HUES64 (cell line): ENCODE measurements at regions not wholly inside any gene's neighbourhood (a gene's known extent, or its start where the extent isn't known, plus 50 kb on each side); places are given as distances from the start of the nearest gene placed in this dataset.

ENCODE experiments used
- H3K27ac ChIP-seq: 2 replicates; pipeline ENCODE4 v1.7.0; 2013; ENCODE audit warnings: low read depth, low read length, inconsistent platforms
- H3K27me3 ChIP-seq: 2 replicates; pipeline ENCODE4 v1.6.1; 2013; ENCODE audit warnings: mild to moderate bottlenecking, low read length; ENCODE audit not compliant: insufficient read depth
- H3K36me3 ChIP-seq: 2 replicates; pipeline ENCODE4 v1.6.1; 2013; ENCODE audit warnings: mild to moderate bottlenecking, low read length; ENCODE audit not compliant: insufficient read depth
- H3K4me1 ChIP-seq: 2 replicates; pipeline ENCODE4 v1.6.1; 2013; ENCODE audit warnings: mild to moderate bottlenecking, low read length, moderate library complexity; ENCODE audit not compliant: insufficient read depth
- H3K4me3 ChIP-seq: 2 replicates; pipeline ENCODE4 v1.5.1; 2013; ENCODE audit warnings: mild to moderate bottlenecking, low read length, moderate library complexity
- H3K9ac ChIP-seq: 2 replicates; pipeline ENCODE4 v1.6.1; 2013; ENCODE audit warnings: mild to moderate bottlenecking, low read depth, low read length
- H3K9me3 ChIP-seq: 2 replicates; pipeline ENCODE4 v1.6.1; 2013; ENCODE audit warnings: low read depth, low read length; ENCODE audit not compliant: insufficient read depth
- WGBS: fragments of 150-250, 120-280 bp; methylation state at CpG from one replicate; pipeline ENCODE4 v1.1.7; 2013; ENCODE audit warnings: missing lambda C conversion rate; 5-methylcytosine and 5-hydroxymethylcytosine counted together

DNA sequence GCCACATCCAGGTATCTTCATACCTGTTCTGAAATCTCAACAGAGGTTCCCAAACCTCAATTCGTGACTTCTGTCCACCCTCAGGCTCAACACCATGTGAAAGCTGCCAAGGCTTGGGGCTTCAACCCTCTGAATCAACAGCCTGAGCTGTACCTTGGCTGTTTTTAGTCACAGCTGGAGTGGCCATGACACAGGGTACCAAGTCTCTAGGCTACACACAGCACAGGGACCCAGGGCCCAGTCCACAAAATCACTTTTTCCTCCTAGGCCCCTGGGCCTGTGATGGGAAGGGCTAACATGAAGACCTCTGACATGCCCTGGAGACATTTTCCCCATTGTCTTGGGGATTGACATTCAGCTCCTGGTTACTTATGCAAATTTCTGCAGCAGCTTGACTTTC is 464.9 kb downstream of the ELAVL2 start:
- Histone ChIP-seq H3K9me3 (peaks cover 7% of the 10 kb centered on the region; the same call in 1 of the 2 replicates), H3K4me1 (no peaks in the 10 kb centered on the region), H3K9ac (no peak overlapping the region), H3K27ac (no peak overlapping the region), H3K4me3 (no peak overlapping the region), H3K27me3 (no peaks in the 10 kb centered on the region), H3K36me3 (no peaks in the 10 kb centered on the region)
- WGBS: 94% methylated on average over 1 of the region's 1 CpG

DNA sequence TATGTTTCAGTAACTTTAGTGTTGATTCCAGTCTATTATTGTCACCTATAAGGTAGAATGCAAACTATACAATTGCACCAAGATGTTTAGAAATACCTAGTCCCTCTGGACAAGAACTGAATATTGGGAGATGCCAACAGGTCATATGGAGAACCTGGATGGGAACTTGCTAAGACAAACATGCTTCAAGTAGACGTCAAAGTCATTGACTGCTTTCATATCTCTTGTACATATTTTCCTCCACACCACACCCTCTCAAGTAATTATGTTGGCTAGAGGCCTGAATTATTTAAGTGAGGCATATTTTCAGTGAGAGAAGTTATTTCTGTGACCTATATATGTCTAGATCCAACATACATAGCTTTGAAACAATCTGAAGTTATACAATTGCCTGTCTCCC is 453.3 kb downstream of the ELAVL2 start:
- H3K4me1 ChIP-seq: no peaks in the 10 kb centered on the region
- no peak overlapping the region for H3K9ac ChIP-seq
- H3K4me3 ChIP-seq: no peak overlapping the region
- no CpG with 5 or more reads among the region's 1 CpG for WGBS
- no peak overlapping the region for H3K27ac ChIP-seq
- H3K9me3 ChIP-seq: no peaks in the 10 kb centered on the region
- no peaks in the 10 kb centered on the region for H3K36me3 ChIP-seq
- no peaks in the 10 kb centered on the region for H3K27me3 ChIP-seq

DNA sequence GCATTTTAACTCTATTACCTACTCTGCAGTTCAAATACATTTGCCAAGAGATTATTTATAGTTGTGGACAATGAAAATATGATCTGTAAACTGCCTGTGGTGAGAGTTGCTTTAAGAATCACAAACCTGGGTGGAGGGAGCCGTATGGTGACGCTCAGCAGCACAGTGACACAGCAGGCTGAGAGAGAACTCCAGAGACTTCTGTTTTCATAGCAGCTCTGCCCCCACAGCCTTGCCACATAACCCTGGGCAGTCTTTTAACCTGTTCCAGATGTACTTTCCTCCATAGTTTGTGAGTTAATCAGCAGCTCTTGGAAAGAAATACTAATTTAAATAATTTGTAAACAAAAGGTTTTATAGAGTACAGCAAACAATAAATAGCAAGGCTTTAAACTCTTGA is 450.5 kb downstream of the ELAVL2 start:
- Histone ChIP-seq H3K36me3 (no peaks in the 10 kb centered on the region), H3K4me1 (no peaks in the 10 kb centered on the region), H3K27ac (no peak overlapping the region), H3K9ac (no peak overlapping the region), H3K27me3 (no peaks in the 10 kb centered on the region), H3K9me3 (no peaks in the 10 kb centered on the region), H3K4me3 (no peak overlapping the region)
- no CpG with 5 or more reads among the region's 2 CpGs for WGBS

- H3K9ac ChIP-seq: no peak overlapping the region
- H3K9me3 ChIP-seq: no peaks in the 10 kb centered on the region
- 94% methylated on average over 4 of the region's 4 CpGs for WGBS
- no peak overlapping the region for H3K27ac ChIP-seq
- H3K4me3 ChIP-seq: no peak overlapping the region
- H3K27me3 ChIP-seq: no peaks in the 10 kb centered on the region
- H3K4me1 ChIP-seq: no peaks in the 10 kb centered on the region
- H3K36me3 ChIP-seq: no peaks in the 10 kb centered on the region
Measured at GRCh38 chr9:23379842-23380241, 446.2 kb downstream of the ELAVL2 start.

GRCh38 chr9:23380821-23381220 is 445.2 kb downstream of the ELAVL2 start:
- Histone ChIP-seq H3K4me3 (no peak overlapping the region), H3K9ac (no peak overlapping the region), H3K4me1 (no peaks in the 10 kb centered on the region), H3K27me3 (no peaks in the 10 kb centered on the region), H3K27ac (no peak overlapping the region), H3K36me3 (no peaks in the 10 kb centered on the region), H3K9me3 (no peaks in the 10 kb centered on the region)

DNA sequence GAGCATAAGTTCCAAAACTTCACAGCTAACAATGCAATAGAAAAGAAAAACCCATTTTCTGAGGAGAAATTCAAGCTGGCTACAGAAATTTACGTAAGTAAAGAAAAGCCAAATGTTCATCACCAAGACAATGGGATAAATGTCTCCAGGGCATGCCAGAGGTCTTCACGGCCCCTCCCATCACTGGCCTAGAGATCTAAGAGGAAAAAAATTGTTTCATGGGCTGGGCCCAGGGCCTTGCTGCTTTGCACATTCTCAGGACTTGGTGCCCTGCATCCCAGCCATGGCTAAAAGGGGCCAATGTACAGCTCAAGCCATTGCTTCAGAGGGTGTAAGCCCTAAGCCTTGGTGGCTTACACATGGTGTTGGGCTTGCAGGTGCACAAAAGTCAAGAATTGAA is 443.6 kb downstream of the ELAVL2 start:
- Histone ChIP-seq H3K27ac (no peak overlapping the region), H3K9me3 (no peaks in the 10 kb centered on the region), H3K36me3 (no peaks in the 10 kb centered on the region), H3K4me1 (no peaks in the 10 kb centered on the region), H3K27me3 (no peaks in the 10 kb centered on the region), H3K9ac (no peak overlapping the region), H3K4me3 (no peak overlapping the region)
- 79% methylated on average over 2 of the region's 2 CpGs for WGBS

- Histone ChIP-seq H3K27me3 (no peaks in the 10 kb centered on the region), H3K27ac (no peak overlapping the region), H3K9ac (no peak overlapping the region), H3K9me3 (0 out of 2 replicates have a peak, but pooled peaks cover 2% of the 10 kb centered on the region), H3K4me3 (no peak overlapping the region), H3K4me1 (no peaks in the 10 kb centered on the region), H3K36me3 (no peaks in the 10 kb centered on the region)
- 97% methylated on average over 4 of the region's 4 CpGs for WGBS
Measured at GRCh38 chr9:23394189-23394588, 431.9 kb downstream of the ELAVL2 start.

DNA sequence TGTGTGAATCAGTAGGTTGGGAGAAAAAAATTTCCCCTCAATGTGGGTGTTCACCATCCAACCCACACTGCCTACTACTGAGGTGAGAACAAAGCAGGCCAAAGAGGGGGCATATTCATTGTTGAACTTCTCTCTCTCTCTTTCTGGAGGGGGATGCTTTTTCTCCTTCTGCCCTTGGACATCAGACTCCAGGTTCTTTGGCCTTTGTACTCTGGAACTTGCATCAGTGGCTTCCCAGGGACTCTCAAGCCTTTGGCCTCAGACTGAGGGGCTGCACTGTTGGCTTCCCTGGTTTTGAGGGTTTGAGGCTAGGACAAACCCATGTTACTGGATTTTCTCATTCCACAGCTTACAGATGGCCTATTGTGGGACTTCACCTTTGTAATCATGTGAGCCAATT is 417.2 kb downstream of the ELAVL2 start:
- Histone ChIP-seq H3K9ac (no peak overlapping the region), H3K4me1 (no peaks in the 10 kb centered on the region), H3K27me3 (no peaks in the 10 kb centered on the region), H3K9me3 (no peaks in the 10 kb centered on the region), H3K27ac (no peak overlapping the region), H3K4me3 (no peak overlapping the region), H3K36me3 (no peaks in the 10 kb centered on the region)

GRCh38 chr9:23412046-23412445 is 414.0 kb downstream of the ELAVL2 start:
- no peak overlapping the region for H3K4me3 ChIP-seq
- H3K9me3 ChIP-seq: no peaks in the 10 kb centered on the region
- no peaks in the 10 kb centered on the region for H3K36me3 ChIP-seq
- no peak overlapping the region for H3K27ac ChIP-seq
- H3K27me3 ChIP-seq: no peaks in the 10 kb centered on the region
- H3K9ac ChIP-seq: no peak overlapping the region
- 98% methylated on average over 2 of the region's 3 CpGs for WGBS
- no peaks in the 10 kb centered on the region for H3K4me1 ChIP-seq

GRCh38 chr9:23412458-23412857 is 413.6 kb downstream of the ELAVL2 start:
- Histone ChIP-seq H3K4me1 (no peaks in the 10 kb centered on the region), H3K27ac (no peak overlapping the region), H3K36me3 (no peaks in the 10 kb centered on the region), H3K9ac (no peak overlapping the region), H3K4me3 (no peak overlapping the region), H3K9me3 (no peaks in the 10 kb centered on the region), H3K27me3 (no peaks in the 10 kb centered on the region)
- 92% methylated on average over 3 of the region's 3 CpGs for WGBS

DNA sequence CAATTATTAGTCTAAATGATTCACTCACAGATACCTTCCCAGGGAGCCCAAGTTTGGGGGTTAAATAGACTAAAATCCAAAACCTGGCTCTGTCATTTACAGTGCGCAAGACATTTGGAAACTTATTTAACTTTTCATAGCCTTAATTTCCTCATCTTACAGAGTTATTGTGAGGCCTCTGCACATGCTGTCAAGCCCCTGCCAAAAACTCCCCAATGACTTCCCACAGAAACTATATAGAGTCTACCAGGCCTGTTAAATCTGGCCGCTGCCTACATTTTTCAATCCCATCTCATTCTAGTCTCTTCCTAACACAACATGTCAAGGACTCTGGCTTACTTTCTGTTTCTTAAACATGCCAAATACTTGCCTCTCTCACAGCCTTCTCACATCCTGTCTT is 412.5 kb downstream of the ELAVL2 start:
- 95% methylated on average over 2 of the region's 2 CpGs for WGBS
- no peaks in the 10 kb centered on the region for H3K9me3 ChIP-seq
- no peak overlapping the region for H3K4me3 ChIP-seq
- no peaks in the 10 kb centered on the region for H3K4me1 ChIP-seq
- H3K27me3 ChIP-seq: no peaks in the 10 kb centered on the region
- no peak overlapping the region for H3K9ac ChIP-seq
- no peaks in the 10 kb centered on the region for H3K36me3 ChIP-seq
- no peak overlapping the region for H3K27ac ChIP-seq

- Histone ChIP-seq H3K27ac (no peak overlapping the region), H3K36me3 (no peaks in the 10 kb centered on the region), H3K27me3 (no peaks in the 10 kb centered on the region), H3K4me1 (no peaks in the 10 kb centered on the region), H3K9ac (no peak overlapping the region), H3K4me3 (no peak overlapping the region), H3K9me3 (no peaks in the 10 kb centered on the region)
- WGBS: 96% methylated on average over 5 of the region's 6 CpGs
Measured at GRCh38 chr9:23423999-23424398, 402.0 kb downstream of the ELAVL2 start.
